GM12801 (cell line): ENCODE measurements at regions not wholly inside any gene's neighbourhood (a gene's known extent, or its start where the extent isn't known, plus 50 kb on each side); places are given as distances from the start of the nearest gene placed in this dataset.

Experiments used
- CTCF ChIP-seq: IDR thresholded peaks from one replicate; pipeline ENCODE4 v1.5.1; 2011; ENCODE audit warnings: control low read depth; ENCODE audit not compliant: insufficient read length; ENCODE audit errors: extremely low read depth

GRCh38 chr15:31828594-31828993 is 201.7 kb upstream of the CHRNA7 start:
- TF ChIP-seq CTCF: no peak

GRCh38 chr15:31830591-31830990 is 199.7 kb upstream of the CHRNA7 start:
- TF ChIP-seq CTCF: no peak

GRCh38 chr15:31831596-31831995 is 198.7 kb upstream of the CHRNA7 start:
- no peak for TF ChIP-seq CTCF

- TF ChIP-seq CTCF: no peak
These were observed 195.7 kb upstream of the CHRNA7 start for GRCh38 chr15:31834654-31835053.

GRCh38 chr15:31839388-31839787 is 190.9 kb upstream of the CHRNA7 start:
- TF ChIP-seq CTCF: no peak

- no peak for TF ChIP-seq CTCF
These were observed 189.4 kb upstream of the CHRNA7 start for GRCh38 chr15:31840849-31841476.

- no peak for TF ChIP-seq CTCF
These were observed 187.7 kb upstream of the CHRNA7 start for GRCh38 chr15:31842532-31843195.
